ENCODE measurements at regions not wholly inside any gene's neighbourhood (a gene's known extent, or its start where the extent isn't known, plus 50 kb on each side); places are given as distances from the start of the nearest gene placed in this dataset.

DNA sequence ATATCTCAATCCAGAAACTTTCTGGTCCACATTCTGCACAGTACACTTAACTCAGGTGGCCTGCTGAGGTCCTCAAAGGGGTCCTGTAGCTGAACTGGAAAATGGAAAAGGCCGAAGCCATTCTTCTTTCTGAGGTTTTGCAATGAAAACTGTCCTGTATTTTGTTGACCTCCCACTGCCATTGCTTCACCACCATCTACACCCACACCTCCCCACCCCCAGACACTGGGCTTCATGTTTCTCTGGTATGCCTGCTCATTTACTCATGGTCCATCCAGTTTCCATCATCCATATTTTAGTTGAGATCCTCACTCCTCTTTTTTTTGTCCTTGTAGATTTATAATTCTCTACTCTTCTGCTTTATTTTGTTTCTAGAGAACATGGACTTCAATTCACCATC lies 115.7 kb upstream of the SLC24A5 start:
- H3K4me1 Mint-ChIP-seq: peaks cover 30% of the 10 kb centered on the region

GRCh38 chr15:48006031-48006511 lies 114.7 kb upstream of the SLC24A5 start:
- Histone ChIP-seq H3K4me1 (ENCODE audit: control insufficient read depth in 1 of 2, insufficient read depth in 2 of 2, low read length in 2 of 2) (peaks cover 19 to 20% of the 10 kb centered on the region in 2 donors), H3K79me2 (ENCODE audit: insufficient read depth, low read length) (no peaks in the 10 kb centered on the region), H3K4me2 (replicated peaks; ENCODE audit: extremely low read depth, low read length, poor library complexity, severe bottlenecking) (no peak overlapping the region), H3K36me3 (replicated peaks in 1 of 2; ENCODE audit: control insufficient read depth in 1 of 2, insufficient read depth in 2 of 2, low read length in 2 of 2) (no peaks in the 10 kb centered on the region), H3K27ac (ENCODE audit: low read depth in 1 of 2, low read length in 2 of 2) (no peak overlapping the region), H4K20me1 (ENCODE audit: insufficient read depth, low read length) (no peaks in the 10 kb centered on the region), H3K4me3 (replicated peaks in 1 of 3; ENCODE audit: low read depth in 2 of 3, low read length in 3 of 3) (no peak overlapping the region), H2AFZ (ENCODE audit: insufficient read depth, low read depth, low read length, poor library complexity, severe bottlenecking) (no peak overlapping the region), H3K9me3 (replicated peaks in 1 of 2; ENCODE audit: control insufficient read depth in 1 of 2, insufficient read depth in 1 of 2, low read length in 2 of 2) (no peaks in the 10 kb centered on the region), H3K9ac (ENCODE audit: insufficient read depth, low read length, poor library complexity, severe bottlenecking) (no peak overlapping the region), H3K27me3 (ENCODE audit: control insufficient read depth in 2 of 2, insufficient read depth in 2 of 2, low read length in 2 of 2) (no peaks in the 10 kb centered on the region)
- intact Hi-C loops (cut with micrococcal nuclease): no loop called here
- no CpG with 5 or more reads among the region's 7 CpGs for WGBS (ENCODE audit: insufficient coverage)
- Mint-ChIP-seq H3K27ac (no peak overlapping the region), H3K4me3 (no peak overlapping the region), H3K27me3 (ENCODE audit: low read depth in 3 of 3) (peaks cover 2 to 3% (median 2%) of the 10 kb centered on the region in 3 donors), H3K4me1 (peaks cover 21% of the 10 kb centered on the region), H3K36me3 (no peaks in the 10 kb centered on the region), H3K9me3 (peaks cover 0 to 2% (median 0%) of the 10 kb centered on the region in 7 donors)
- no peak for TF ChIP-seq CTCF (IDR thresholded peaks at IDR 0.05)
- DNase-seq: no peak

More for the DNA sequence above, 115.7 kb upstream of the SLC24A5 start:
- Histone ChIP-seq H3K79me2 (ENCODE audit: insufficient read depth, low read length) (no peaks in the 10 kb centered on the region), H2AFZ (ENCODE audit: insufficient read depth, low read depth, low read length, poor library complexity, severe bottlenecking) (no peak overlapping the region), H3K9ac (ENCODE audit: insufficient read depth, low read length, poor library complexity, severe bottlenecking) (no peak overlapping the region), H3K27ac (ENCODE audit: low read depth in 1 of 2, low read length in 2 of 2) (no peak overlapping the region), H4K20me1 (ENCODE audit: insufficient read depth, low read length) (no peaks in the 10 kb centered on the region), H3K27me3 (ENCODE audit: control insufficient read depth in 2 of 2, insufficient read depth in 2 of 2, low read length in 2 of 2) (no peaks in the 10 kb centered on the region), H3K9me3 (replicated peaks in 1 of 2; ENCODE audit: control insufficient read depth in 1 of 2, insufficient read depth in 1 of 2, low read length in 2 of 2) (no peaks in the 10 kb centered on the region), H3K4me3 (replicated peaks in 1 of 3; ENCODE audit: low read depth in 2 of 3, low read length in 3 of 3) (no peak overlapping the region), H3K4me1 (ENCODE audit: control insufficient read depth in 1 of 2, insufficient read depth in 2 of 2, low read length in 2 of 2) (peaks cover 28 to 30% of the 10 kb centered on the region in 2 donors), H3K4me2 (replicated peaks; ENCODE audit: extremely low read depth, low read length, poor library complexity, severe bottlenecking) (no peak overlapping the region), H3K36me3 (replicated peaks in 1 of 2; ENCODE audit: control insufficient read depth in 1 of 2, insufficient read depth in 2 of 2, low read length in 2 of 2) (no peaks in the 10 kb centered on the region)
- peaks cover 2 to 3% (median 2%) of the 10 kb centered on the region in 3 donors for H3K27me3 Mint-ChIP-seq (ENCODE audit: low read depth in 3 of 3)
- intact Hi-C loops (cut with micrococcal nuclease): no loop called here
- no peaks in the 10 kb centered on the region for H3K36me3 Mint-ChIP-seq
- H3K9me3 Mint-ChIP-seq: peaks cover 0 to 2% (median 0%) of the 10 kb centered on the region in 7 donors
- TF ChIP-seq CTCF (IDR thresholded peaks at IDR 0.05): no peak
- no peak for DNase-seq
- no peak overlapping the region for H3K4me3 Mint-ChIP-seq
- WGBS (ENCODE audit: insufficient coverage): 100% methylated on average over 1 of the region's 1 CpG
- no peak overlapping the region for H3K27ac Mint-ChIP-seq

Data from CD14-positive monocyte (primary cell).